Fibroblast of upper back skin (primary cell): ENCODE measurements at regions not wholly inside any gene's neighbourhood (a gene's known extent, or its start where the extent isn't known, plus 50 kb on each side); places are given as distances from the start of the nearest gene placed in this dataset.
"Not testable (repeated sequence)": the region's sequence is repeated elsewhere in the genome, so short reads cannot be mapped to it uniquely, and the experiment has no call there.

Source experiments
- DNase-seq: peaks from one replicate; pipeline ENCODE4 v3.0.0-alpha.2; 2013

DNA sequence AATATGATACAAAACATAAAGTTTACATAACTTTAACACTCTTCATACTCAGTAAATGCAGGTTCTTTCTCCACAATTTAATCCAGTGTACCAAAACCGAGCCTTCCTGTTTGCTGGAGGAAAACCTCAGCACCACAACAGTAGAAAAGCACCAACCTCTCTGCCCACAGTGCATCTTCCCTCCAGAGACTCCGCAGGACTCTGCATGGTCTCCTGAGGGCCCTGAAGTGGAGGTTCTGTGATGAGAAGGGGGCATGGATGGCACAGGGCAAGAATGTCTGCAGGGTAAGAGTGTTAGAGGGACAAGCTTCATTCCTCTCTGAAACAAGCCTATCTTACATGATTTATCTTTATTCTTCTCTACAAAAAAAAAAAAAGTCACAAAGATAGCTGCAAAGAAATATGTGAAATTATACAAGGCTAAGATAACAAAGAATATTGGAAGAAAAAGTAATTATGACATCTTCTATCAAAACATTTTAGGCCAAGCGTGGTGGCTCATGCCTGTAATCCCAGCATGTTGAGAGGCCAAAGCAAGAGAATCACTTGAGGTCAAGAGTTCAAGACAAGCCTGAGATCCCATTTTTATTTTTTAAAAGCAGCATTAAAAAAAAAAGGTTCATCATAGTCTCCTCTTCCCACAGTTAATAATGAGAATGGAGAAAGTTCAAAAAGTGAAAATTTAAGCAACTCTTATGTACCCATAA is 102.0 kb downstream of the VPREB1 start:
- no peak for DNase-seq

DNA sequence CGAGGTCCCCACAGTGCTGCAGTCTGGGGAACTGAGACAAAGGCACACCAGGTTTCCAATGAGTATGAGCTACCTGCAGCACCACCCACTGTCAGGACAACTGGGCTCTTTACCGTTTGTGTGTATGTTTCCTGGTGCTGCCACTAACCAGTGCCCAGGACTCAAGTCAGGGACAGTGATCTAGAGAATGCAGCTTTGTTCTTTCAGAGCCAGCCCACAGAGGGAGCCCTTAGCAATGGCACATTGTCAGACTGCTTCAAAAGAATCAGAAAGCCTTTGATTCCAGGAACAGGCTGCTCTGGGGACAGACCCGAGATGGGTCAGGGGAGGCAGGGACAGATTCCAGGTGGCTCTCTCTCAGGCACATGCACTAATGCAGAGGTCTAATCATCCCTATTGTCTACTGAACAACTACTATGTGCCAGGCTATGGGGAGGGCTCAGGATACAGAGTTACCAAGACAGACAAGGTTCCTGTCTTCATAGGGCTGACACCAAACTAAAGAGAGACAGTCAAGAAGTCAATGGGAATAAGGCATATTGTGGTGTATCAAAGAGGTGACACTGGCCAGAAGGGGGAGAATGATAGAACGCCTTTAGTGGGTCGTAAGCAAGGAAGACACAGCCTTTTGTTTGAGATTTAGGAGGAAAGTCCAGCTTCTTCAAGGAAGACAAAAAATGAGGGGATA is 103.7 kb downstream of the VPREB1 start:
- DNase-seq = no peak

DNA sequence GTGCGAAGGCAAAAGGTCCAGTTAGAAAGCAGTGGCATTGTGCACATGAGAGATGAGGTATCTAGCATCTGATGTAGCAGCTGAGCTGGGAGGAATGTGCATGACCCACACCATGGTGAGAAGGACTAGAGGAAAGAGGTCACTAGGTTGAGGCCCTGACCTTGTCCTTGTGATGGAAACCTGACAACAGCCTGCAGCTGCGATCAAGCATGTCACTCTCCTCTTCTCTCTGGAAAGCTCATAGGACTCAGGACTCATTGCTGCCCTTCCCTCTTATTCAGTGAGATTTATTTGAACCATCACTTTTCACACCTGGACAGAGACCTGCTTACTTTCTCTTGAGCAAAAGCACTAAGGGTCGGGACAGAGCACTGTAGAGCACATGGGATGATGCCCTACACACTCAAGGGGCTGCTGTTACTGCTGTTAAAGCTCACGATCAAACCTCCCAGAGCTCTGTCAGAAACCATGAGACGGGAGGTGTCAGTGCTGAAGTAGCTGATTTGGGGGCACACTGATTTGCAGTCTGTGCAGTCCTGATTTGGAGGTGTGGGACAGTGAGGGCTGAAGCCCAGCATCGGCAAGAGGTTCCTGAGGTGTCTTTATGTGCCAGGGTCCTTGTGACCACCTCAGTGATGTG is 104.3 kb downstream of the VPREB1 start:
- DNase-seq = no peak

DNA sequence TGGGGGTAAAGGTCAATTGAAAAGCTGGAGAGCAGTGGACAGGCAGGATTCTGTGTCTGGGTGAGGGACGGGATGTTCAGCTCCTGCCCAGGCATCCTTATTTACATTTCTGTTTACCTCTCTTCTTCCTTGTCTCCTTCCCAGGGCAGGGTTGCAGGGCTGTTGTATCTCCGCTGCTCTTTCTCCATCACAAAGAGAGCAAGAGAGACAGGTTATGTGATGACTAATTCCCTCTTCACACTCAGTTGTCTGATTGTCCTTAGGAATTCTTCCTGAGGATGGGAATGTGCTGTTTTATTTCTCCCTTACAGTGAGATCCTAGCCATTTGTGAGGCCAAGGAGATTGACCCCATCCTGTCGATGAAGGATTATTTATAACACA is 104.9 kb downstream of the VPREB1 start:
- no peak for DNase-seq

DNA sequence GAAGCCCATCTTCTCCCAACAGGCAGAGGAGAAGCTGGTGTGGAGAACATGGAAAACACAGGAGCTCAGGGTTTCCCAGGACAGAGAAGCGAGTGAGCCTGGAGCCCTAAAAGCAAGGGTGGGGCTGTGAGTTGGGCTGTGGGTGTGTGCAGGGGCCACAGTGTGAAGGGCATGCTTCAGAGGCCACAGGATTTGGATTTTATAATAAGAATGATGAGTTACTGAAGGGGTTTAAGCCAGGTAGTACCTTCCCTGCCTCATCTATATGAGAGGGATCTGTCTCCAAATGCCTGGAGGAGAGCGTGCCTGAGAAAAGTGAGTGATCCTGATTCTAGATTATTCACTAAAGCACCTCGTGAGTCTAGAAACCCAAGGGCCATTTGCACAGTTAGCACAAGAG is 106.8 kb downstream of the VPREB1 start:
- DNase-seq = no peak

GRCh38 chr22:22352371-22352999 is 107.9 kb downstream of the VPREB1 start:
- DNase-seq = no peak

- DNase-seq = no peak
Observed at GRCh38 chr22:22355096-22355834, 110.7 kb downstream of the VPREB1 start.

DNA sequence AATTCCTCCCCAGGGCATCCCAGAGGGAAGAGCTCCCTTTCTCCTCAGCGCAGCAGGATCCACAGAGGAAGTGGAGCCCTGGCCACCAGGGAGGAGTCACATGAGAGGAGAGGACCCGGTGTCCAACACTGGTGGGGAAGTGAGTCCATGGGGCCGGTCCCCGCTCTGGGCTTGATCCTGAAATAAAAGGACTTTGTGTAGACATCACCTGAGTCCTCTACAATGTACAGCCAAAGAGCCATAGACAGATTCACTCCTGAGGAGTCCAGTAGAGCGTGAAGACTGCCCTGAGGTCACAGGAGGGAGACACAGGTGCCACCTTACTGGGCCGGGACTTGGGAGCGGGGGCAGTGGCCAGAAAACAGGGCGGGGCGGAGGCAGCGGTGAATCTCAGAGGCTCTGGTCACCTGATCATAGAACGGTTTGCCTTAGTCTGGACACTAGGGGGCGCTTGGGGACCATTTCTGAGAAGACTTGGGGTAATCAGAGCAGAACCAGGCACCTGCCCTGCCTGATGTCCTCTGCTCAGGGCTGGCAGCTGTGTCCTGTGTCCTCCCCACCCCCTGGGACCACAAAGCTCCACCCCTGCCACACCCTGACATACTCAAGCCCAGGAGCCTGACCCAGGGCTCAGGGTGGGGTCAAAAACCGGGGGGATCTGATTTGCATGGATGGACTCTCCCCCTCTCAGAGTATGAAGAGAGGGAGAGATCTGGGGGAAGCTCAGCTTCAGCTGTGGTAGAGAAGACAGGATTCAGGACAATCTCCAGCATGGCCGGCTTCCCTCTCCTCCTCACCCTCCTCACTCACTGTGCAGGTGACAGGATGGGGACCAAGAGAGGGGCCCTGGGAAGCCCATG is 112.7 kb downstream of the VPREB1 start:
- peak; percentile 42 for DNase-seq

DNA sequence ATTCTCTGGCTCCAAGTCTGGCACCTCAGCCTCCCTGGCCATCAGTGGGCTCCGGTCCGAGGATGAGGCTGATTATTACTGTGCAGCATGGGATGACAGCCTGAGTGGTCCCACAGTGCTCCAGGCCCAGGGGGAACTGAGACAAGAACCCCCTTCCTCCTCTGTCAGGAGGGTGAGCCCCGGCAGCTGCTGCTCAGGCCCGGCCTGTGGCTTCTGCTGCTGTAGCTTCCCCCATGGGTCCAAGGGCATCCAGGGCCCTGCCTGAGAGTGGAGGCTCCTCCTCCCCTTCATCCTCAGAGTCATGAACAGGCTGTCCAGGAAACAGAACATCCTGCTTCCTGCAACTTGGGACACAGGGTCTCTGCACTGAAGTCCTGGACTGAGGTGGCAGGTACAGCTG is 113.6 kb downstream of the VPREB1 start:
- no peak for DNase-seq

- DNase-seq = no peak
Observed at GRCh38 chr22:22358686-22359085, 114.1 kb downstream of the VPREB1 start.

GRCh38 chr22:22359465-22359864 is 114.9 kb downstream of the VPREB1 start:
- no peak for DNase-seq

DNA sequence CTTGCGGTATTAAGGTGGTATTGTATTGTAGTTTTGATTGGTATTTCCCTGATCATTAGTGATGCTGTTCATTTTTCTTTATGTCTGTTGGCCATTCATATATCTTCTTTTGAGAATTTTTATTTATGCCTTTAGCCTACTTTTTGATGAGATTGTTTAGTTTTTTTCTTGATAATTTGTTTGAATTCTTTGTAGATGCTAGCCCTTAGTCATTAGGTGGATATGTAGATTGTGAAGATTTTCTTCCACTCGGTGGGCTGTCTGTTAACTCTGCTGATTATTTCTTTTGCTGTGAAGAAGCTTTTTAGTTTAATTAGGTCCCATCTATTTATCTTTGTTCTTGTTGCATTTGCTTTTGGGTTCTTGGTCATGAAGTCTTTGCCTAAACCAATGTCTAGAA is 115.4 kb downstream of the VPREB1 start:
- no peak for DNase-seq

DNA sequence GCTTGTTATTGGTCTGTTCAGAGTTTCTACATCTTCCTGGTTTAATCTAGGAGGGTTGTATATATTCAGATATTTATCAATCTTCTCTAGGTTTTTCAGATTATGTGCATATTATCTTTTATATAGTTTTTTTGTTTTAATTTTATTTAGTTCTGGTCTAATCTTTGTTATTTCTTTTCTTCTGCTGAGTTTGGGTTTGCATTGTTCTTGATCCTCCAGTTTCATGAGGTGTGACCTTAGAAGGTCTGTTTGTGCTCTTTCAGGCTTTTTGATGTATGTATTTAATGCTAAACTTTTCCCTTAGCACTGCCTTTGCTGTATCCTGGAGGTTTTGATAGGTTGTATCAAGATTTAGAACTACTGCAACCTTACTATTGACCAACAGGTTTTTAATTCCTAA is 117.7 kb downstream of the VPREB1 start:
- no peak for DNase-seq

DNA sequence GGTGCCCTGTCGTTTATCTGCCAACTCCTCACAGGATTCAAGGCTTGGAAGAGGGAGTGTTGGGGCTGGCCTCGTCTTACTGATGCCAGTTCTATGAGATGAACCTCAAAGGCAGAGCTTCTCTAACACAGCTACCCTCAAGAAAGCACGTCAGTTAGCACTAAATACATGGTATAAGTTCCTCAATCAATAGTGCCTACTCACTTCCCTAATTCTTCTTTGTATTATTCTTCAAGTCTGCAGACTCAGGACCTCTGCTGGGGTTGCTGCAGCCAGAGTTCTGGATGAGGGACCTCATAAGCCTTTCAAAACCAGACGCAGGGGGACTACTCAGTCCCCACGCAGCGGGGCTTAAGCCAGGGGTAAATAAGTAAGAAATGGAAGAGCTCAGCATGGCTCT is 118.3 kb downstream of the VPREB1 start:
- no peak for DNase-seq

DNA sequence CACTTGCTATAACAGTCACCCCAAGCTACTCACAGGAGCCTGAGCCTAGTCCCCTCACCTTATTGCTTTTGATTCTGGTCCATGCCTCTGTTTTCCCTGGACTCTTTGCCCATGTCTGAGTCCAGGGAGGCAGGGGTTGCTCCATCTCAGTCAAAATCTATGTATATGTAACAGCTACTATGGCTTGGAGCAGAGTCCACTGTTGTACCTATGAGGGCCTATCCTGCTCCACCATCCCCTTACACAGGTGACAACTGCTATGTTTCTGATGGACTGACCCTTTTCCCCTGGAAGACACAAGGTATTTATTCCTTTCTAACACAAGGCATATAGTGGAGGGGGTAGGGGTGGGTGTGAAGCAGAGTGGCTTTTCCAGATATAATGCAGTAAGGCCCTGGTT is 119.6 kb downstream of the VPREB1 start:
- DNase-seq = no peak

- no peak for DNase-seq
Observed at GRCh38 chr22:22366537-22366936, 122.0 kb downstream of the VPREB1 start.

DNA sequence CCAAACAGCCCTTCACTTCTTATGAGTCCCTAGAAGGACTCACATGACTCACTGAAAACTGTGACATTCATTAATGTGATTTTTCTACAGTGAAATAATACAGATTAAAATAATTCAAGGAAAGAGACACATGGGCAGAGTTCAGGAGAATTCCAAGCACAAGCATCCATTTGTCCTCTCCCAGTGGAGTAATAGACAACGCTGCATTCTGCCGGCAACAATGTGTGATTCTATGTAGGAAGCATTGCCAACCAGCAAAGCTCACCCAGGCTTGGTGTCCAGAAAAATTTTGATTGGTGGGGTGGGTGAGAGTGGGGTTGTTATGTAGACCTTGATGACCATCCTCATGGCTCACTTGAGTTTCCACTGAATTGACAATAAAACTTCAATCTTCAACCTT is 123.9 kb downstream of the VPREB1 start:
- DNase-seq = no peak

- DNase-seq = not testable (repeated sequence)
Observed at GRCh38 chr22:22369219-22369963, 124.8 kb downstream of the VPREB1 start.

GRCh38 chr22:22369964-22370270 is 125.3 kb downstream of the VPREB1 start:
- DNase-seq = no peak

DNA sequence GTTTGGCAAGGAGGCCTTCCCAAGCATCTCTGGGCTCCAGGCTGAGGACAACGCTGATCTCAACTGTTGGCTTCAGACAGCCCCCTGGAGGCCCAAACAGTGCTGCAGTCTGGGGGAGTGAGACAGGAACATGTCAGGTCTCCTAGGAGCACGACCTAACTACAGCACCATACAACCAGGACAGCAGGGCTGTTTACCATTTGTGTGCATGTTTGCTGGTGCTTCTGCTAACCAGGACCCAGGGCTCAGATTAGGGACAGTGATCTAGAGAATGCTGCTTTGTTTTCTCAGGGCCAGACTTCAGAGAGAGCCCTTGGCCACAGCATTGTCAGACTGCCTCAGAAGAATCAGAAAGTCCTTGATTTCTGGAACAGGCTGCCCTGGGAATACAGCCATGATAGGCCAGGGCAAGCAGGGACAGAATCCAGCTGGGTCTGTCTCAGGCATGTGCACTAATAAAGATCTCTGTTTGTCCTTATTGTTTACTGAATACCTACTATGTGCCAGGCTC is 126.5 kb downstream of the VPREB1 start:
- DNase-seq = no peak

- DNase-seq = no peak
Observed at GRCh38 chr22:22372086-22372485, 127.5 kb downstream of the VPREB1 start.
